H1 (cell line): ENCODE measurements at regions not wholly inside any gene's neighbourhood (a gene's known extent, or its start where the extent isn't known, plus 50 kb on each side); places are given as distances from the start of the nearest gene placed in this dataset.

ENCODE experiments used
- ATF3 ChIP-seq: IDR thresholded peaks from 2 replicates; pipeline ENCODE4 v1.6.1; 2011; ENCODE audit warnings: low read depth, mild to moderate bottlenecking, low read length; ENCODE audit not compliant: insufficient read depth

GRCh38 chr10:128573281-128573845, 447.1 kb upstream of the MKI67 start (continued):
- TF ChIP-seq ATF3, result no peak
